GM19239 (cell line): ENCODE measurements at regions not wholly inside any gene's neighbourhood (a gene's known extent, or its start where the extent isn't known, plus 50 kb on each side); places are given as distances from the start of the nearest gene placed in this dataset.

ENCODE experiments used
- DNase-seq: peaks from one replicate; pipeline ENCODE4 v3.0.0; 2011; ENCODE audit warnings: low spot score; ENCODE audit not compliant: insufficient read length
- FAIRE-seq: peaks from 2 replicates; lab custom pipeline; 2011; peaks lifted over from hg19 to GRCh38; lab: Jason Lieb, UNC

DNA sequence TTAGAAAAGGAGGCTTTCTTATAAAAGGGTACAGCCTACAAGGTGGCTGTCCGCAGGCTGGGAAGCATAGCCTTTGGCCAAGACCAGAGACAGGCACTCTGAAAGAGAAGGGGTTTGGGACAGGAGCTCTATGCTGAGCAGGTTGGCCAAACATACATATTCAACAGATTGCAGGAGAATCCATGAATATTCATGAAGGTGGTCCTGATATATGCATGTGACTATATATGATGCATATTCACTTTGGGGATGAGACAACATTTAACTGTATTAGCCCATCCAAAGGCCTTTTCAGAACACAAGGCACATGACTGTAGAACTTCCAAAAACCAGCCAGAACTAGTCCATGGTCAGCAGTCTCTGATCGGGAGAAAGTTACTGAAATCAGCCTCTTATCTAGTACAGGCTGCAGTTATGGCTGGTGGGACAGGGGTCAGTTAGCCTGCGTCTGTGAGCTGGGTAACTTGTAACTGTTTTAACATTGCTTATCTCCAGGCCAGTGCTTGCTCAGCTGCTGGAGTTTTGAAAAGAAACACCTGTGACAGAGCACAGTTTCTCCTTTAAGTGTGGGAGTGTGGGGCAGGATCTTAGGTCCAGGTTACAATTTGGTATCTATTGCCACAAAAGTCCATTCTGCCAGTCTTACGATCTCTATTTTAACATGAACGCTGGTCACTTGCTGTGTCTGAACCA, 924.2 kb downstream of the UQCRFS1 start:
- DNase-seq (no peak), FAIRE-seq (no peak)

DNA sequence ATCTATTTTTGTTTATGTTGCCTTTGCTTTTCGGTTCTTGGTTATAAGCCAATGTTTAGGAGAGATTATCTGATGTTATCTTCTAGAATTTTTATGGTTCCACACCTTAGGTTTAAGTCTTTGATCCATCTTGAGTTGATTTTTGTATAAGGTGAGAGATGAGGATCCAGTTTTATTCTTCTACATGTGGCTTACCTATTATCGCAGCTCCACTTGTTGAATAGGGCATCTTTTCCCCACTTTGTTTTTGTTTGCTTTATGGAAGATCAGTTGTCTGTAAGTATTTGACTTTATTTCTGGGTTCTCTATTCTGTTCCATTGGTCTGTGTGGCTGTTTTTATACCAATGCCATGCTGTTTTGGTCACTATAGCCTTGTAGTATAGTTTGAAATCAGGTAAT, 927.0 kb downstream of the UQCRFS1 start:
- no peak for DNase-seq
- FAIRE-seq: no peak

DNA sequence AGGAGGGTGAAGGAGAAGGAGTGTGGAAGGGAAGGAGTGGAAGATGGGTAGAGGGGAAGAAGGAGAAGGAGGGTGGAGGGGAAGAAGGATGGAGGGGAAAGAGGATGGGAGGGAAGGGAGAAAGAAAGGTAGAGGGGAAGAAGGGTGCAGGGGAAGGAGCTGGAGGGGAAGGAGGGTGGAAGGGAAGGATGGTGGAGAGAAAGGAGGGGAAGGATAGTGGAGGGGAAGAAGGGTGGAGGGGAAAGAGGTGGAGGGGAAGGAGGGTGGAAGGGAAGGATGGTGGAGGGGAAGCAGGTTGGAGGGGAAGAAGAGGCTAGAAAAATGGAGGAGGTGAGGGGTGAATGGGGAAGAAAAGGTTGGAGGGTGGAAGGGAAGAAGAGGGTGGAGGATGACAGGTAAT, 927.9 kb downstream of the UQCRFS1 start:
- FAIRE-seq: no peak

DNA sequence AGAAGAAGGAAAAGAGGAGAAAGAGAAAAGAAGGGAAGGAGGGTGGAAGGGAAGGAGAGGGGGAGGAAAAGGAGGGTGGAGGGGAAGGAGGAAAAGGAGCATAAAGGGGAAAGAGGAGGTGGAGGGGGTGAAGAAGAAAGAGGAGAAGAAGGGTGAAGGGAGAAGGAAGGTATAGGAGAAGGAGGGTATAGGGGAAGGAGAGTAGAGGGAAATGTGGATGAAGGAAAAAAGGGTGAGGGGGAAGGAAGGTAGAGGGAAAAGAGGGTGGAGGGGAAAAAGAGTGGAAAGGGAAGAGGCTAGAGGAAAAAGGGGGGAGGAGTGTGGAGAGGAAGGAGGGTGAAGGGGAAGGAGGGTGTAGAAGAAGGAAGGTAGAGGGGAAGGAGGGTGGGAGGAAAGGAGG, 928.6 kb downstream of the UQCRFS1 start:
- FAIRE-seq (no peak), DNase-seq (no peak)

More for the DNA sequence above, 927.9 kb downstream of the UQCRFS1 start:
- no peak for DNase-seq

DNA sequence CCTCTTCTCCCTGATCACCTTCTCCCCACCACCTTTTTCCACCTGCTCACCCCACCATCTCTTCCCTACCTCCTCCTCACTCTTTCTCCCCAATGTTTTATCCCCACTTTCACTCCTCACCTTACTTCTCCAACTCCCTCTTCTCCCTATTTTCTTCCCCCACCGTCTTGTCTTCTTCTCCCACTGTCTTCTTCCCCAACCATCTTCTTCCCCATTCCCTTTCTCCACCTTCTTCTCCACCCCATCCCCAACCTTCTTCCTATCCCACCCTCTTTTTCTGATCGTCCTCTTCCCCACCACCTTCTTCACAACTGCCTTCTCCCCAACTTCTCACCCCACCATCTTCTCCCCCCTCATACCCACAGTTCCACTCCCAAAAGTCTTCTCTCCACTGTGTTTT, 929.4 kb downstream of the UQCRFS1 start:
- DNase-seq: no peak
- no peak for FAIRE-seq

DNA sequence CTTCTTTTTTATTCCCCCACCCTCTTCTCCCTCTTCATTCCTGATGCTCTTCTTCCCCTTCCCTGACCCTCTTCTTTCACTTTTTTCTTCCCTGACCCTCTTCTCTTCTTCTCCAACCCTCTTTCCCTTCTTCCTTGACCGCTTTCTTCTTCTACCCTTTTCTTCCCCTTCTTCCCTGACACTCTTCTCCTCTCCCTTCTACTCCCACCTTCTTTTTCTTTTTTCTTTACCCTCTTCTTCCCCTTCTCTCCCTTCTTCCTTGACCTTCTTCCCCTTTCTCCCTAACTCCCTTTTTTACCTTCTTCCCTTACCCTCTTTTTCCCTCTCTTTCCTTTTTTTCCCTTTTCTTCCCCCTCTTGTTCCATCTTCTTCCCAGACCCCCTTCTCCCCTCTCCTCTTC, 931.3 kb downstream of the UQCRFS1 start:
- FAIRE-seq (no peak), DNase-seq (no peak)

DNA sequence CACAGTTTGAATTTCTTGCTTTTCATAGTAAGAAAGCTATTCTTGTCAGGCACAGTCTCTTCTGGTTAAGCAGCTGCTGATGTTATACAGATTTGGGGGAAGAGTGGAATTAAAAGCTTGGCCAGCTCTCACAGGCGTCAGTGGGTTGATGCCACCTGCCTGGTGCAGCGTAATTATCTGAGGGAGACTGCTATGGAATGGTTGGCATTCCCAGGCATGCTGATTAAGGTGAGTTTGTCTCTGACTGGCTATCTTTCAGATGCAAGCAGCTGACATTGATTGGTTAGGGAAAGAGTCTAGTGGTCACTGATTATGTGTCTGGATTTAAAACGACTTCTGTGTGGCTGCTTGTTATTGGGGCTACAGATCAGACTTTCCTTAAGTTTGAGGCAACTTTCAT, 948.4 kb downstream of the UQCRFS1 start:
- DNase-seq (no peak), FAIRE-seq (no peak)

DNA sequence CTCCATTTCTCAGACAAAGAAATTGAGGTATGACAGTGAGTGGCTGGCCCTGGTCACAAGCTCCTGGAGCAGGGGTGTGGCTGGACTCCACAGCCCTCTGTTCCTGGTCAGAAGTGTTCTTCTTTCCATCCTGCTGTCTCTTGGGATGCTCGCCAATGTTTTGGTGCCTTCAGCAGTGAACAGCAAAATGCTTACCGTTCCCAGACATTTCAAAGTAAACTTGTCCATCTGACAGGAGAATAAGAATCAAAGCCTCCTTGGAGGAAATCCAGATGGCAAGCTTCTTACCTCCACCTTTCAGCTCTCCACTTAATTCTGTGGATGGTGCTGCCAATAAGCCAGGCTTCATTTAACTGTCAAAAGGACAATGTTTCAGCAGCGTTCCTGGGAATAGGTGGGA, 954.1 kb downstream of the UQCRFS1 start:
- DNase-seq (no peak), FAIRE-seq (no peak)

DNA sequence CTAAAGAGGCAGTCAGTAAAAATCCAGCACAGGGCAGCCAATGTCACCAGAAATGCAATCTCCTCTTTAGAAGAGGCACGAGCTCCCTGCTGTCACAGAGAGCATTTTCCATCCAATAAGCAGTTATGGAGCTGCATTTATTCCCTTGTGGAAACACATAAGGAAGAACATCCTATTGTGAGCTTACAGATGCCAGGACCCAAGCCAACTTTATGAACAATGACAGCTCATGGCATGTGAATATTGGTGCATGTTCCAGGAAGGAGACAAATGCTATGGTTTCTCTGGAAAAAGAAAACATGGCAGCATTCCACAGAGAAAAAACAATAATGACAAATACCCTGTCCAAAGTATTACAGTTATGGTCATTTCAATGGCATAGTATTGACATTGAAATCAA, 955.6 kb downstream of the UQCRFS1 start:
- no peak for FAIRE-seq
- DNase-seq: no peak

DNA sequence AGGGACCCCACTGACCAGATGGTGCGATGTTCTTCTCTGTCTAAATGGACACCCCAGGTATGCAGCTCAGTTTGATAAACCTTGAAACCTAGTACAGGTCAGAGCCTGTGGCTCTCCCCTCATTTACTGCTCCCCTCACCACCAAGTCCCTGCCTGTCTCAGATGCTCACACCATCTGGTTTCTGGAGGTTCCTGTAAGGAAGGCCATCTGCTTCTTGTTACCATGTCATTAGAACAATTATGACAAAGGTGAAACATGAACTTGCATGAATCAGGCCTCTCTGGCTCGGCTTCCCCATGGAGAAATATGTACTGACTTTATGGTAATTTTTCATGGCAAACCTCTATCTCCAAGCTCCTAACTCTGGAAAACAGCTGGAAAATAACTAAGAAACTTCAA, 965.7 kb downstream of the UQCRFS1 start:
- FAIRE-seq: no peak
- no peak for DNase-seq

DNA sequence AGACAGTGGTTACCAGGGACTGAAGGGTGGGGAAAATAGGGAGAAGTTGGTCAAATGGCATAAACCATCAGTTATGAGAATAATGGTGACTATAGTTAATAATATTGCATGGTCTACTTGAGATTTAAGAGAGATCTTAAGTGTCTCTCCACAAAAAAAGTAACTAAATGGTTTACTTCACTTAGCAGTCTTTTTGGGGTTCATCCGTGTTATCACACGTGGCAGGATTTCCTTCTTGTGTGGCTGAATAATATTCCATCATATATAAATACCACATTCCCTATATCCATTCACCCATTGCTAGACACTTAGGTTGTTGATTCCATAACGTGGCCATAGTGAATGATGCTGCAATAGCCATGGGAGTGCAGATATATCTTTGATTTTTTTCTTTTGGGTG, 967.0 kb downstream of the UQCRFS1 start:
- DNase-seq: no peak
- no peak for FAIRE-seq

DNA sequence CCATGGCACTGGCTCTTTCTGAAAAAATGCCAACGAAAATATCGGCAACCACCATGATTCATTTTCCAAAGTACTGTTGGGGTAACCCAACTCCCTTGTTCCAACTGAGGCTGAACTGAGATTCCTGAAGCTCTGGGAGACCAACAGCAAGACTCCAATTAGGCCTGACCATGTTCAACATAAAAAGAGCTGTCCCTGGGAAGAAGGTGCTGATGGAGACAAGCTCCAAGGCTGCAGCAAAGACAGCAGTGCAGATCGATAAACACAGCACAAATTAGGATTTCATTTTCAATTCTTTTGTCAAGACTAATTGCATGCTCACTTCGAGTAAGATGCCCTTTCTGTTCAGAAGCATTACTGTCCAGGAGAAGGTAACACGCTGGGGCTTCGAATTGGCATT, 968.0 kb downstream of the UQCRFS1 start:
- FAIRE-seq (no peak), DNase-seq (no peak)

DNA sequence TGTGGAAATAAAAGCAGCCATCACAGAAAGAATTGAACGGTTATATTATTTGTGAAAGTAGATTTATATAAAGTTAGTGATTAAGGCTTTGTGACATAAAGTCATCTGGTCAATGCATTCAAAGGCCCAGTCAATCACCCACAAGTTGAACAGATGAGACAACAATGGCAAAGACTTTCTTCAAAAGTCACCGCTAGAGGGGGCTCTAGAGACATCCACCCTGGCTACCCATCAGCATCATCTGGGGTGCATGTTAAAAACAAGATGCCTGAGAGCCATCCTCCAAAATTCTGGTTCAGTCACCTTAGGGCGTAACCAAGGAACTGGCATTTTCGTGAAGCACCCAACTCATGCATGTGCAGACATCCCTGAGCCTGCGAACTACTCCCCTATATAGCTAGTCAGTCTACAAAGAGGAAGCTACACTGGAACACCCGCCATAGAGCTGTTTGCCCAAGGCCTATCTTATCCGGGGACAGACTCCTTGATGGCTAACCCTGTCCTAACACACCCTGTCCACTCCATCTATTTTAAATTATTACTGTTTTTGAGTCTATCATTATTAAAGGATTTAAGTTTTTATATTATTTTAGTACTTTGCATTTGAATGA, 970.5 kb downstream of the UQCRFS1 start:
- DNase-seq: no peak
- no peak for FAIRE-seq

DNA sequence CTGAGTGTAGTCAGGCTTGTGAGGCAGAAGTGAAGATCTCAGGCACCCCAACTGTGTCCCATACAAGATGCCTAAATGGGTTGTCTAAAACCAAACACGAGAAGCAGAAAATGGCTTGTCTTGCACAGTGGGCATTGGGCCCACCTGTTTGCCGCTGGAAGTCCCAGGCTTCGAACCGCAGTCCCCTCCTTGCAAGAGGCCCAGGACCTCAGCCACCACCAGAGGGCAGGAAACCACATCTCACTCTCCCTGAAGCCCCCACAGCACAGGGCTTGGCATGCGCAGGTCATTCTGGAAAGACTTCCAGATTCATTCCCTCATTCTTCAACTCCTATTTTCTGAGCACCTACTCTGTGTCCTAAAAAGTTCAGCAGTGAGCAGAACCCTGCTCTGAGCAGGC, 973.7 kb downstream of the UQCRFS1 start:
- FAIRE-seq (no peak), DNase-seq (no peak)

DNA sequence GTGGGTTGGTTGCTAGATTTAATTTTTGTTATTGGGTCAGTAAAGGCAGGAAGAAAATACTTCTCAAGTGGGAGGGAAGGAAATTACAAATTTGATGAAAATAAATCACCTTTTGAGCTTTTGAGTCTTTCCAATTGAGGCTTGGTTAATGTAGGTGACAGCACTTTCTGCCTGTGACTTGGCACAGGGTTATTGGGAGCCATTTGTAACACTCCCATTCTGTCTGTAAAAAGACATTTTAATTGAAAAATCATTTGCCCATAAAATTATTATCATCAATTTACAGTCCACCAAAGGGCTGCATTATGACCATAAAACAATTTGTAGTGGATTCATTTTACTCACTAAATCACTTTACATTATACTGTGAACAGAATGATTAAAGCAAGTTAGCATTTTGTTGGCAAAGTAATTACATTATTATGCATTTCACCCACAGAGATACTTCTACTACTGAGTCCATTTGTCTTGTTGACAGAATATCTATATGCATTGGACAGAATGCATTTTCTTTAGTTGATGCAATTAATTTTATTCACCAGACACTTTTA, 974.6 kb downstream of the UQCRFS1 start:
- FAIRE-seq (no peak), DNase-seq (no peak)

DNA sequence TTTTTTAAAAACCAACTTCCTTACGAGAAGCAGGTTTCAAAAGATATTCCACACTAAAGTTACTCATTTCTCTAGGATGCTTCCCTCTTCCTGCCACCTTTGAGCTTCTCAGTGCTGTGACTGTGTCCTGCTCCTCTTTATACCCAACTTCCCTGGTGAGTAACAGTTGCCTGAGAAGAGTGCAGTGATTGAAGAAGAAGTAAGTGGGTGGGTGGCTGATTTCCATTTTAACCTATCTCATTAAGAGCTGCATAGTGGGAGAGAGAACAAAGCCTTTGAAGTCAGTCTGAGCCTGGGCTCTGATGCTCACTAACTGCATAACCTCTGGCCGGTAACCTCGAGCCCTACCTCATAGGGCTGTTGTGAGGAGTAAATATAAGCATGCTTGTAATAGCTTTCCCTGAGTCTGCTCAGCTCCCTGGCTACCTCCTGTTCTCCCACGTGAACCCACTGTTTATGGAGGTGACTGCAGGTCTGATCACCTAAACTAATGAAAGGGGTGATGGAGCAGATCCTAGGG, 977.3 kb downstream of the UQCRFS1 start:
- DNase-seq (no peak), FAIRE-seq (no peak)

DNA sequence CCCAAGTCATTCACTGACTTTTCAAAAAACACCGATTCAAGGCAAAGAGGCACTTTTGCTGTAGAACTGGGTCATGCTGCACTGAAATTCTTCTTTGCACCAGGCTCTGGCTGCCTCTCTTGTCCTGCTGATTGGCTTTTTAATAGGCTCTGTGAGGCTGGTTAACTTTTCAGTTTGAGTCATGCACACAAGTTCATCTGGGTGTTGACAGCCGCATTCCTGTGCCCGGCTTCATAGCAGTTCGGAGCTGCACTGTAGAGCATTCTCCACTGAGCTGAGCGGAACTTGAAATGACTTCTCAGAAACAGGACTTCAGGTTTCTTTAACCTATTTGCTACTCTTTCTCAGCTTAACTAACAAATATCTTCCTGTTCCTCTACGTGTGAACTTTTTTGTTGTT, 978.3 kb downstream of the UQCRFS1 start:
- DNase-seq (no peak), FAIRE-seq (no peak)

DNA sequence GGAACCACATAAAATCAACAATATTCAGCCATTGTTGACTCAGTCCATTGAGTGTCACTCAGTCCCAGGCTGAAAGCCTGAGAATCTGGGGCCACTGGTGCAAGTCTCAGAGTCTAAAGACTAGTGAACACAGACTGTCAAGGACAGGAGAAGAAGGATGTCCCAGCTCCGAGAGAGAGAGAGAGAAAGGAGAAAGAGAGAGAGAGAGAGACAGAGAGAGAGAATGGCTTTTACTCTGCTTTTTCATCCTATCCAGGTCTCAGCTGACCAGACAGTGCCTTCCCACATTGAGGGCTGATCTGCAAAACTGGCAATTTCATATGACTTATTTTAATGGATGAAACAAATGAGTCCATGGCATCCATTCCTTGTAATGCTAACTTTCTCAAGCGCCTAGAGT, 984.1 kb downstream of the UQCRFS1 start:
- DNase-seq (no peak), FAIRE-seq (no peak)

DNA sequence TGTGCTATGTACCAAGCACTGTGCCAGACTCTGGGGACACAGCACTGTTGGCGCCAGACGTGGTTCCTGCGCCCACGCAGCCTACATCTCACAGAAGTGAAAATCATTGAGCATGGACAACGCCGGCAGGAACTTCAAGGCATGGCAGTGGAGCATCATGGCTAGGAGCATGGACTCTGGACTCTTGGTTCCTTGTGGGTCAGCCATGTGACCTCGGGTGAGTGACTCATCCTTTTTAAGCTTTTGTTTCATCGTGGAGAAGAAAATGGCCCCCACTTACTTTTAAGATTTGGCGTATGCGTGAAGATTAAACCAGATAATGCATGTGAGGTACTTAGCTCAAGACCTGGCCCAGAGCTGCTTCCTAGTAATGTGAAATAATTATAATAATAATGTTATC, 988.5 kb downstream of the UQCRFS1 start:
- DNase-seq: no peak
- no peak for FAIRE-seq

DNA sequence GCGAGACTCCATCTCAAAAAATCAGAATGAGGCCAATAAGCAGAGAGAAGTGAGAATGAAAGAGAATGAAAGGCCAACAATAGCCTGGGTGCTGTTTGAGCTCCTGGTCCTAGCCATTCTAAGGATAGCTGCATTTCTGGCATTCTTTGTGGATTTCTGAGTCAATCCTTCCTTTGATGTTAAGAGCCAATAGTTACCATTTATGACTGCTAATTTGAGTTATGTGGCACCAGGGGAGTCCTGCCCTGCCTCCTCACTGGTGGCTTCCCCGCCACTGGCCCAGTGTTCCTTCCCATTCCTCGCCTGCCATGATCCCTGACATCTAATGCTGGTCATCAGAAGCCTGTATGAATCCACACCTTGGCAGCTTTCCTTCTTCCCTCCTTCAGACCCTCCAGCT, 991.2 kb downstream of the UQCRFS1 start:
- DNase-seq (no peak), FAIRE-seq (no peak)

DNA sequence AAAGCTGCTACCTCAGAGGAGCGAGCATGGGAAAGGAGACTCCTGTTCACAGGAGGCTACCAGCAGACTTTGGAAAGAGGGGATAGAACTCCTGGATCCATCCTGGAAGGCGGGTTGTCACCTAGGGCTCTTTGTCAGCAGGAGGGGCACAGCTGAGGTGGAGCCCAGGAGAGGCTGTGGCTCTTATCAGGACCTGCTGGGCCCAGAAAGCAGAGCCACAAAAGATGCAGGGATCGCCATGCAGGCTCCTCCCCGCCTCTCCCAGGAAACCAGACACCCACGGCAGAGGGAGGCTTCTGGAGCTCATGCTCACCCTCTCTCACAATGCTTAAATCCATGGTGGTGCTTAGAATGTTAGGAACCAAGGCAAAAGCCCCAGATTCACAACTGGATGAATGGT, 994.2 kb downstream of the UQCRFS1 start:
- DNase-seq: no peak
- FAIRE-seq: no peak

DNA sequence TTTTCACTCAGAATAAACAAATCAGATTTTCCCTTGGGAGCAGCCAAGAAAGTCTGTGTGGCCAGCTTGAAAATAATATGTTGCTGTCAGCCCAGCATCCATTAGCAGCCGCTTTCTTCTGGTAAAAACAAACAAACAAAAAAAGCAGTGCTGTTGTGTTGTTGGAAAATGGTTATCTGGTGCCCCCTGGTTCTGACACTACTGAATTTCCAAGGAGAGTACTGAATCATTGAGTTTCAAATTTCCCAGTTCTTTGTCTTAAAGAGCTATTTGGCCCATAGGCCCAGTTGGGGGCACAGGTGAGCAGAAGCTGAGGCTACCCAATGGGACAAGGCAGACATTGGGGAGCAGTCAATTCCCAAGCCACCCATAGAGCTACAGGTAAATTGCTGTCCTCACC, 995.9 kb downstream of the UQCRFS1 start:
- FAIRE-seq: no peak
- no peak for DNase-seq
